ENCODE measurements at regions not wholly inside any gene's neighbourhood (a gene's known extent, or its start where the extent isn't known, plus 50 kb on each side); places are given as distances from the start of the nearest gene placed in this dataset.

DNA sequence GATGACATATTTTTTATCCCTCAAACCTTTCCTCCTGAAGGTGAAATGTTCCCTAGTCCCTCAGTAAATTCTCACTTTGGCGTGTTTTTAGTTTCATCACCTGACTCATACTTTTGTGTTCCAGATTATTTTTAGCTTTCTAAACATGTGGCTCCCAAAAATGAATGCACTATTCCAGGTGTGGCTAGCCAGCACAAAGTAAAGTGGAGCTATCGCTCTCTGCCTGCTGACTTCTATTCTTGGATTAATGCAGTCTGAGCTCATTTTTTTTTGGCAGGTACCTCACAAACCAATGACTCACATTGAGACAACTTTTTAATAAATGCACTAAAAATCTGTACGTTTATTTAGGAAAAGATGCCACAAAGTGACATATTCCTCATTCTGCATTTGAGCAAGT lies 58.8 kb upstream of the LANCL2 start:
- peaks cover 9 to 11% (median 10%) of the 10 kb centered on the region in 3 experiments for H3K36me3 Mint-ChIP-seq (ENCODE audit: insufficient read depth in 1 of 3, low read depth in 3 of 3)
- no peaks in the 10 kb centered on the region for H3K27me3 Mint-ChIP-seq (ENCODE audit: low read depth)

More for the DNA sequence above, 58.8 kb upstream of the LANCL2 start:
- Mint-ChIP-seq H3K4me3 (no peak overlapping the region), H3K9me3 (peaks cover 13% of the 10 kb centered on the region in 2 experiments), H3K27ac (no peak overlapping the region), H3K4me1 (peaks cover 22 to 36% of the 10 kb centered on the region in 2 experiments)
- no CpG with 5 or more reads among the region's 3 CpGs for WGBS (ENCODE audit: extremely low coverage, insufficient read length, low lambda C conversion rate)
- H3K56ac ChIP-seq (ENCODE audit: insufficient read length, low read depth, low read length): no peak overlapping the region
- H3K14ac ChIP-seq (ENCODE audit: insufficient read depth, low read length): no peak overlapping the region
- no peak overlapping the region for H2AK5ac ChIP-seq (ENCODE audit: insufficient read length, low read length)
- H2BK5ac ChIP-seq (ENCODE audit: insufficient read length, low read length): no peak overlapping the region
- no peaks in the 10 kb centered on the region for H3K79me1 ChIP-seq (ENCODE audit: insufficient read depth, low read depth, low read length, poor library complexity, severe bottlenecking)
- H3K18ac ChIP-seq (ENCODE audit: insufficient read length, low read depth, low read length): no peak overlapping the region
- H3K4me2 ChIP-seq (ENCODE audit: insufficient read depth, insufficient read length, low read length): no peak overlapping the region
- H3K4ac ChIP-seq (ENCODE audit: low read depth, low read length): no peak overlapping the region
- no peak overlapping the region for H2BK20ac ChIP-seq (ENCODE audit: low read depth, low read length, poor library complexity, severe bottlenecking)
- H3K23me2 ChIP-seq (ENCODE audit: insufficient read length, low read depth, low read length, poor library complexity, severe bottlenecking): no peaks in the 10 kb centered on the region
- H4K8ac ChIP-seq (replicated peaks; ENCODE audit: insufficient read length, low read depth, low read length): no peak overlapping the region
- no peak overlapping the region for H4K5ac ChIP-seq (ENCODE audit: insufficient read length, low read depth, low read length)
- no peaks in the 10 kb centered on the region; the same call in 1 of the 2 replicates for H3K27me3 ChIP-seq (ENCODE audit: insufficient read depth, low read length)
- no peaks in the 10 kb centered on the region; the same call in 1 of the 2 replicates for H3K4me1 ChIP-seq (ENCODE audit: insufficient read depth, low read length)
- H3K23ac ChIP-seq (ENCODE audit: insufficient read length, low read depth, low read length): no peak overlapping the region
- TF ChIP-seq, protein P1, sequence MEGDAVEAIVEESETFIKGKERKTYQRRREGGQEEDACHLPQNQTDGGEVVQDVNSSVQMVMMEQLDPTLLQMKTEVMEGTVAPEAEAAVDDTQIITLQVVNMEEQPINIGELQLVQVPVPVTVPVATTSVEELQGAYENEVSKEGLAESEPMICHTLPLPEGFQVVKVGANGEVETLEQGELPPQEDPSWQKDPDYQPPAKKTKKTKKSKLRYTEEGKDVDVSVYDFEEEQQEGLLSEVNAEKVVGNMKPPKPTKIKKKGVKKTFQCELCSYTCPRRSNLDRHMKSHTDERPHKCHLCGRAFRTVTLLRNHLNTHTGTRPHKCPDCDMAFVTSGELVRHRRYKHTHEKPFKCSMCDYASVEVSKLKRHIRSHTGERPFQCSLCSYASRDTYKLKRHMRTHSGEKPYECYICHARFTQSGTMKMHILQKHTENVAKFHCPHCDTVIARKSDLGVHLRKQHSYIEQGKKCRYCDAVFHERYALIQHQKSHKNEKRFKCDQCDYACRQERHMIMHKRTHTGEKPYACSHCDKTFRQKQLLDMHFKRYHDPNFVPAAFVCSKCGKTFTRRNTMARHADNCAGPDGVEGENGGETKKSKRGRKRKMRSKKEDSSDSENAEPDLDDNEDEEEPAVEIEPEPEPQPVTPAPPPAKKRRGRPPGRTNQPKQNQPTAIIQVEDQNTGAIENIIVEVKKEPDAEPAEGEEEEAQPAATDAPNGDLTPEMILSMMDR (conservative IDR thresholded peaks at IDR 0.05): no peak
- H3K9me3 ChIP-seq (ENCODE audit: control insufficient read depth, low read depth, low read length): no peaks in the 10 kb centered on the region
- no peak overlapping the region for H2BK12ac ChIP-seq (ENCODE audit: insufficient read length, low read depth, low read length)
- no peak overlapping the region for H2BK15ac ChIP-seq (ENCODE audit: low read depth, low read length)
- no peak overlapping the region for H3K27ac ChIP-seq (ENCODE audit: insufficient read length, low read depth, low read length)
- no peak overlapping the region for H3T11ph ChIP-seq (ENCODE audit: low read length)
- no peak overlapping the region for H2AFZ ChIP-seq (ENCODE audit: low read length)
- H4K20me1 ChIP-seq (ENCODE audit: control insufficient read depth, insufficient read depth, insufficient read length): no peaks in the 10 kb centered on the region
- H3K9ac ChIP-seq (ENCODE audit: extremely low read depth, insufficient read length, low read length): no peak overlapping the region
- H4K91ac ChIP-seq (ENCODE audit: insufficient read length, low read depth, low read length): no peak overlapping the region
- H3K79me2 ChIP-seq (ENCODE audit: insufficient read depth, low read length): no peaks in the 10 kb centered on the region
- no peak overlapping the region for H2BK120ac ChIP-seq (ENCODE audit: low read depth, low read length, poor library complexity, severe bottlenecking)
- no peak for DNase-seq

All from H9 (cell line).